ENCODE measurements at regions not wholly inside any gene's neighbourhood (a gene's known extent, or its start where the extent isn't known, plus 50 kb on each side); places are given as distances from the start of the nearest gene placed in this dataset.
"Not testable (repeated sequence)": the region's sequence is repeated elsewhere in the genome, so short reads cannot be mapped to it uniquely, and the experiment has no call there.

GRCh38 chr16:87044829-87045228 lies 272.4 kb downstream of the C16orf95 start:
- no peak for ATAC-seq (replicated peaks; ENCODE audit: extremely low read depth, poor library complexity, severe bottlenecking)

GRCh38 chr16:87045466-87046216 lies 271.6 kb downstream of the C16orf95 start:
- ATAC-seq (replicated peaks; ENCODE audit: extremely low read depth, poor library complexity, severe bottlenecking) = no peak
- no peaks in the 10 kb centered on the region for H3K9me3 Mint-ChIP-seq
- DNase-seq (ENCODE audit: low spot score in 2 of 2) = no peak
- H3K27ac Mint-ChIP-seq (ENCODE audit: low read depth) = no peak overlapping the region
- no peaks in the 10 kb centered on the region for H3K4me1 Mint-ChIP-seq
- H3K27me3 Mint-ChIP-seq = peaks cover 27% of the 10 kb centered on the region
- H3K36me3 Mint-ChIP-seq (ENCODE audit: insufficient read depth) = no peaks in the 10 kb centered on the region
- H3K4me3 Mint-ChIP-seq = no peak overlapping the region

More at GRCh38 chr16:87044829-87045228, 272.4 kb downstream of the C16orf95 start:
- no peak overlapping the region for H3K27ac Mint-ChIP-seq (ENCODE audit: low read depth)
- no peak overlapping the region for H3K4me3 Mint-ChIP-seq
- H3K36me3 Mint-ChIP-seq (ENCODE audit: insufficient read depth) = no peaks in the 10 kb centered on the region
- DNase-seq (ENCODE audit: low spot score in 2 of 2) = no peak
- H3K27me3 Mint-ChIP-seq = peaks cover 27% of the 10 kb centered on the region
- no peaks in the 10 kb centered on the region for H3K9me3 Mint-ChIP-seq
- H3K4me1 Mint-ChIP-seq = no peaks in the 10 kb centered on the region

- Mint-ChIP-seq H3K27me3 (peaks cover 26% of the 10 kb centered on the region), H3K36me3 (ENCODE audit: insufficient read depth) (no peaks in the 10 kb centered on the region), H3K4me3 (no peak overlapping the region), H3K9me3 (no peaks in the 10 kb centered on the region), H3K4me1 (no peaks in the 10 kb centered on the region), H3K27ac (ENCODE audit: low read depth) (no peak overlapping the region)
- DNase-seq (ENCODE audit: low spot score in 2 of 2) (no peak), ATAC-seq (replicated peaks; ENCODE audit: extremely low read depth, poor library complexity, severe bottlenecking) (no peak)
Observed at GRCh38 chr16:87046235-87046634, 271.0 kb downstream of the C16orf95 start.

DNA sequence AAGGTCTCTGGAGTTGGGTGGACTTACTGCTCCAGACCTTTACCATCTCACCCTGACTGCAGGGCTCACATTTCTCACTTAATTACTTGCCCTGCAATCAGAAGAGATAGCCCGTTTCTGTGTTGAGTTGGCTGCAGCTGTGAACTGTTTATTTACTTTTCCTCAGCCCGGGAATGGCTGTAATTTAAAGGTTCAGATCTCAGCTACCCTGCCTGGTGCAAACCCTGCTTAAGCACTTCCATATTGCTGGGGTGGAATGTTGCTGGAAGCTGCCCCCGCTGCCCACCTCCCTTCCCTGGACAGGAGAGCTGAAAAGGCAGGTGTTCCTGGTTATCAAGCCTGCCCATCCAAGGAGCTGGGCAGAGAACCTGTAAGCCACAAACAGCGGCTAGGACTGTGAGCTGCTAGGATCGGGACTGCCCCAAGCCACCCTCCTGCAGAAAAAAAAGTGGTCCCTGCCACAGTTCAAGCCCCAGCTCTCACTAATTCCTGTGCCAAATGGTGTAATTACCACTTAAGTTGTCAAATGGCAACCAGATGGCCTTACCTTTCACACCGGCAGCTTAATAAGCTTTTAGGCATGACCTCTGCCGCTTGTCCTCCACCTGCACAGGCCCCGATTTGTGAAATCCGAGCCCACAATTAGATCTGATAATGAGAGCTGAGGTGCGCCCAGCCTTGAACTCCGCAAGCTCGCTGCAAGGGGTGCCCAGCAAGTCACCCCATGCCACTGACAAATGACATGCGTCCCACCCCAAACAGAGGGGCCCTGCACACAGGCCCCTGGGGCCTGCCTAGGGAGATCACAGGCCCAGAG lies 269.8 kb downstream of the C16orf95 start:
- no peaks in the 10 kb centered on the region for H3K9me3 Mint-ChIP-seq
- H3K27ac Mint-ChIP-seq (ENCODE audit: low read depth) = no peak overlapping the region
- H3K4me1 Mint-ChIP-seq = no peaks in the 10 kb centered on the region
- H3K36me3 Mint-ChIP-seq (ENCODE audit: insufficient read depth) = no peaks in the 10 kb centered on the region
- peaks cover 19% of the 10 kb centered on the region for H3K27me3 Mint-ChIP-seq
- H3K4me3 Mint-ChIP-seq = no peak overlapping the region
- ATAC-seq (replicated peaks; ENCODE audit: extremely low read depth, poor library complexity, severe bottlenecking) (no peak), DNase-seq (ENCODE audit: low spot score in 2 of 2) (no peak)

GRCh38 chr16:87048038-87048729 lies 269.0 kb downstream of the C16orf95 start:
- Mint-ChIP-seq H3K27ac (ENCODE audit: low read depth) (no peak overlapping the region), H3K27me3 (peaks cover 16% of the 10 kb centered on the region), H3K9me3 (no peaks in the 10 kb centered on the region), H3K36me3 (ENCODE audit: insufficient read depth) (no peaks in the 10 kb centered on the region), H3K4me3 (no peak overlapping the region), H3K4me1 (no peaks in the 10 kb centered on the region)
- ATAC-seq (replicated peaks; ENCODE audit: extremely low read depth, poor library complexity, severe bottlenecking) (no peak), DNase-seq (ENCODE audit: low spot score in 2 of 2) (no peak)

GRCh38 chr16:87048730-87049115 lies 268.5 kb downstream of the C16orf95 start:
- Mint-ChIP-seq H3K27ac (ENCODE audit: low read depth) (no peak overlapping the region), H3K9me3 (no peaks in the 10 kb centered on the region), H3K4me1 (no peaks in the 10 kb centered on the region), H3K4me3 (no peak overlapping the region), H3K27me3 (peaks cover 14% of the 10 kb centered on the region), H3K36me3 (ENCODE audit: insufficient read depth) (no peaks in the 10 kb centered on the region)
- no peak for DNase-seq (ENCODE audit: low spot score in 2 of 2)
- no peak for ATAC-seq (replicated peaks; ENCODE audit: extremely low read depth, poor library complexity, severe bottlenecking)

DNA sequence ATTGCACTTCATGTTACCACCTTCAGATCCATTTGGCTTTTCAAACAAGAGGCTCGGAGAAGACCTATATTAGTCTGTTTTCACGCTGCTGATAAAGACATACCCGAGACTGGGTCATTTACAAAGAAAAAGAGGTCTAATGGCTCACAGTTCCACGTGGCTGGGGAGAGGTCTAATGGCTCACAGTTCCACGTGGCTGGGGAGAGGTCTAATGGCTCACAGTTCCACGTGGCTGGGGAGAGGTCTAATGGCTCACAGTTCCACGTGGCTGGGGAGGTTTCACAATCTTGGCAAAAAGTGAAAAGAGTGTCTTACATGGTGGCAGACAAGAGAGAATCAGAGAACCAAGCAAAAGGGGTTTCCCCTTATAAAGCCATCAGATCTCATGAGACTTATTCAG lies 268.0 kb downstream of the C16orf95 start:
- not testable (repeated sequence) for H3K9me3 Mint-ChIP-seq; H3K4me1 Mint-ChIP-seq; H3K36me3 Mint-ChIP-seq (ENCODE audit: insufficient read depth); H3K27ac Mint-ChIP-seq (ENCODE audit: low read depth); H3K4me3 Mint-ChIP-seq; DNase-seq (ENCODE audit: low spot score in 2 of 2); ATAC-seq (replicated peaks; ENCODE audit: extremely low read depth, poor library complexity, severe bottlenecking)
- H3K27me3 Mint-ChIP-seq = peaks cover 14% of the 10 kb centered on the region

DNA sequence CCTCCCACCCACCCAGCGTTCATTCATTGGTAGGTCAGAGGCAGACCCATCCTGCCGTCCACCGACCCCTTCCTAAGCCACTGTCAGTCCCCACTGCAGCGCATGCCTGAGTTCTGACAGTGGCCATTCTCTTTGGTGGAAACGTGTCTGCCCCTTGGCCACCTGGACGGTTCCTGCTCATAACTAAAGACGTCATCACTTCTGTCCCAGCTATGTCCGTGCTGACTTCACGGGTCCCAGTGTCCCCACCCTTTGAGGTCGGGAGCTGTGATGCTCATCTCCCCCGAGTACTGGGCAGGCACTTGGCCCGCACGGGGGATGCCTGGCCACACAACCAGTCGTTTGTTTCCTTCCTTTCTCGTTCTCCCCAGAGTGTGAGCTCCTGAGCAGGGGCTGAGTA lies 267.1 kb downstream of the C16orf95 start:
- no peaks in the 10 kb centered on the region for H3K36me3 Mint-ChIP-seq (ENCODE audit: insufficient read depth)
- ATAC-seq (replicated peaks; ENCODE audit: extremely low read depth, poor library complexity, severe bottlenecking) (no peak), DNase-seq (ENCODE audit: low spot score in 2 of 2) (no peak)
- H3K27me3 Mint-ChIP-seq = peaks cover 18% of the 10 kb centered on the region
- H3K4me3 Mint-ChIP-seq = no peak overlapping the region
- no peaks in the 10 kb centered on the region for H3K4me1 Mint-ChIP-seq
- H3K27ac Mint-ChIP-seq (ENCODE audit: low read depth) = no peak overlapping the region
- H3K9me3 Mint-ChIP-seq = no peaks in the 10 kb centered on the region

GRCh38 chr16:87051526-87052320 lies 265.5 kb downstream of the C16orf95 start:
- Mint-ChIP-seq H3K4me3 (no peak overlapping the region), H3K27ac (ENCODE audit: low read depth) (no peak overlapping the region), H3K36me3 (ENCODE audit: insufficient read depth) (no peaks in the 10 kb centered on the region), H3K9me3 (no peaks in the 10 kb centered on the region), H3K27me3 (peaks cover 25% of the 10 kb centered on the region), H3K4me1 (no peaks in the 10 kb centered on the region)
- DNase-seq (ENCODE audit: low spot score in 2 of 2) (no peak), ATAC-seq (replicated peaks; ENCODE audit: extremely low read depth, poor library complexity, severe bottlenecking) (no peak)

DNA sequence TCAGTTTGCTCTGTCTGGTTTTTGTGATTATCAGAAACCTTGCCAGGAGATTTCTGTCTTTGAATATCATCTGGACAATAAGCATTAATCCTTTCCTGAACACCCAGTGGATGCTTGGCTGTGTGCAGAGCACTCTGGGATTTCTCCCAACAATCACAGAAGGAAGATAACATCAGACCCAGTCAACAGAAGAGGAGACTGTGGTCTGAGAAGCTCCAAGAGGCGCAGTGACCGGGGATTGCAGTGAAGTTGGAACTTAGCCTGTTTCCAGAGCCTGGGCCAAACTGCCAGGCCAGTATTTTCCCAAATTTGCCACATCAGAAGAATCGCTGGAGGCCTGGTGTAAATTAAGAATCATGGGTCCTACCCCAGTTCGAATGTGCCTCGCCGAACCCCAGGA lies 264.7 kb downstream of the C16orf95 start:
- H3K27me3 Mint-ChIP-seq = peaks cover 25% of the 10 kb centered on the region
- H3K4me3 Mint-ChIP-seq = no peak overlapping the region
- H3K9me3 Mint-ChIP-seq = no peaks in the 10 kb centered on the region
- no peaks in the 10 kb centered on the region for H3K4me1 Mint-ChIP-seq
- no peak for ATAC-seq (replicated peaks; ENCODE audit: extremely low read depth, poor library complexity, severe bottlenecking)
- no peak overlapping the region for H3K27ac Mint-ChIP-seq (ENCODE audit: low read depth)
- no peak for DNase-seq (ENCODE audit: low spot score in 2 of 2)
- no peaks in the 10 kb centered on the region for H3K36me3 Mint-ChIP-seq (ENCODE audit: insufficient read depth)

DNA sequence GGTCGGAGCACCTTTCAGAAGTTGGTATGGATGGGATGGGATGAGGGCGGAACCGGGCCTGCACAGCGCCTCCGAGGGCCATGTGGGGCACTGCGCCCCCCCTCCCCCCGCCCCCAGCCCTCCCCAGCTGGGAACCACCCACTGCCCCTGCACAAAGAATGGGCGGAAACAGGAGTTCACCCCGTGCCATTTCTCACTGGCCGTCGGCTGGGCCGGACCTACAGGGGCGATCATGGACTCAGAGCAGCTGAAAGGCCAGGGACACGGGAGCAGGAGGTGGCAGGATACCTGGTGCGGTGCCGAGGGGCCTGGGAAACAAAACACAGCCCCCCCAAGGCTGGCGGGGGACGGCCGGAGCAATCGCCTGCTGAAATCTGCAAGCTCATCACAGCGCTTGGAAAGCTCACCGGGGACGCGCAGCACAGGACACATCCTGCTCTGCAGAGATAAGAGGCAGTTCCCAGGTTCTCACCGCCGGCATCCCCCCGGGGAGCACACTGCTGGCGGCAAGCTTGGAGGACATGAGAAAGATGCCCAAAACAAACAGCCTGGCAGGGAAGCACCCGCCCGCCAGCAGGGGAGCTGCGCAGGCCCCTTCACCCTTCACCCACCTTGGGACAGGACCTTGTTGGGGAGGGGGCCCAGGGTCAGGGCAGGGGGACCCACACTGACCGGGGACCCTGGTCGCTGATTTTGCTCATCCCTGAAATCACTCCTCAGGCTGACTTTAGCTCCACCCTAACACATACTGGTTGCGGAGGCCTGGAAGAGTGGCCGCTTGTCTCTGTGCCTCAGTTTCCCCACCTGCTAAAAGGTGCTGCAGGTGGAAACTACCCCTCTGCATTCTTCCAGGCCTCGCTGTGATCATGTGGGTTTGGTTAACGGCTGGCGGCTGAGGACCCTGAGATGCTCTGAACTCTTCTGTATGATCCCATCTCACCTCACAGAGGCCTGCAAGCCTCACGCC lies 263.9 kb downstream of the C16orf95 start:
- no peak overlapping the region for H3K27ac Mint-ChIP-seq (ENCODE audit: low read depth)
- no peaks in the 10 kb centered on the region for H3K4me1 Mint-ChIP-seq
- no peaks in the 10 kb centered on the region for H3K9me3 Mint-ChIP-seq
- ATAC-seq (replicated peaks; ENCODE audit: extremely low read depth, poor library complexity, severe bottlenecking) (no peak), DNase-seq (ENCODE audit: low spot score in 2 of 2) (no peak)
- no peaks in the 10 kb centered on the region for H3K36me3 Mint-ChIP-seq (ENCODE audit: insufficient read depth)
- H3K27me3 Mint-ChIP-seq = peaks cover 25% of the 10 kb centered on the region
- H3K4me3 Mint-ChIP-seq = no peak overlapping the region
